HG03521 (cell line): ENCODE measurements at regions not wholly inside any gene's neighbourhood (a gene's known extent, or its start where the extent isn't known, plus 50 kb on each side); places are given as distances from the start of the nearest gene placed in this dataset.
"Not testable (repeated sequence)": the region's sequence is repeated elsewhere in the genome, so short reads cannot be mapped to it uniquely, and the experiment has no call there.

Source experiments
- ATAC-seq: cut with Tn5 transposase; IDR thresholded peaks from one replicate; pipeline ENCODE4 v1.9.1; 2021; ENCODE audit warnings: mild to moderate bottlenecking, moderate library complexity; ENCODE audit not compliant: unreplicated experiment

GRCh38 chr1:119191325-119191724 lies 50.9 kb upstream of the WARS2 start:
- no peak for ATAC-seq

GRCh38 chr1:119204197-119204960 lies 63.9 kb upstream of the WARS2 start:
- ATAC-seq = no peak

- ATAC-seq = no peak
These were observed 64.5 kb upstream of the WARS2 start for GRCh38 chr1:119204961-119205357.

GRCh38 chr1:119209061-119209460 lies 68.6 kb upstream of the WARS2 start:
- ATAC-seq = no peak

- no peak for ATAC-seq
These were observed 69.3 kb upstream of the WARS2 start for GRCh38 chr1:119209596-119210295.

GRCh38 chr1:119210296-119210649 lies 69.8 kb upstream of the WARS2 start:
- ATAC-seq = no peak

GRCh38 chr1:119213213-119213612 lies 72.8 kb upstream of the WARS2 start:
- ATAC-seq = not testable (repeated sequence)

GRCh38 chr1:119214961-119215360 lies 74.5 kb upstream of the WARS2 start:
- ATAC-seq = not testable (repeated sequence)

- ATAC-seq = no peak
These were observed 76.9 kb upstream of the WARS2 start for GRCh38 chr1:119217309-119217828.

- ATAC-seq = no peak
These were observed 79.3 kb upstream of the WARS2 start for GRCh38 chr1:119219711-119220110.

- no peak for ATAC-seq
These were observed 80.5 kb upstream of the WARS2 start for GRCh38 chr1:119220991-119221390.

GRCh38 chr1:119222271-119222670 lies 81.8 kb upstream of the WARS2 start:
- ATAC-seq = peak; percentile 64

GRCh38 chr1:119225265-119225664 lies 84.8 kb upstream of the WARS2 start:
- no peak for ATAC-seq

GRCh38 chr1:119225831-119226230 lies 85.4 kb upstream of the WARS2 start:
- no peak for ATAC-seq

- no peak for ATAC-seq
These were observed 85.9 kb upstream of the WARS2 start for GRCh38 chr1:119226321-119226720.

GRCh38 chr1:119226913-119227312 lies 86.5 kb upstream of the WARS2 start:
- no peak for ATAC-seq

GRCh38 chr1:119227456-119227855 lies 87.0 kb upstream of the WARS2 start:
- ATAC-seq = no peak

- ATAC-seq = no peak
These were observed 88.1 kb upstream of the WARS2 start for GRCh38 chr1:119228335-119229080.

GRCh38 chr1:119235120-119235519 lies 94.7 kb upstream of the WARS2 start:
- ATAC-seq = no peak

GRCh38 chr1:119245881-119246280 lies 105.4 kb upstream of the WARS2 start:
- no peak for ATAC-seq

GRCh38 chr1:119249283-119249682 lies 108.8 kb upstream of the WARS2 start:
- ATAC-seq = no peak

GRCh38 chr1:119250299-119250698 lies 109.8 kb upstream of the WARS2 start:
- no peak for ATAC-seq
